Breast epithelium (tissue), 4 donors: ENCODE measurements at regions not wholly inside any gene's neighbourhood (a gene's known extent, or its start where the extent isn't known, plus 50 kb on each side); places are given as distances from the start of the nearest gene placed in this dataset.

Source experiments
- DNase-seq, 2 donors: peaks; one replicate each; pipeline ENCODE4 v3.0.0-alpha.2; 2019; ENCODE audit warnings: low spot score in 2 of 2
- H3K27ac ChIP-seq, 2 donors: fragments of 200-600 bp; sonication (generic) in 1 of 2; one replicate each; pipeline ENCODE4 v1.5.1; 2016 to 2019; ENCODE audit warnings: mild to moderate bottlenecking in 1 of 2
- H3K27me3 ChIP-seq, 2 donors: fragments of 200-600 bp; sonication (generic) in 1 of 2; one replicate each; pipeline versions ENCODE4 v1.5.1 to v1.6.0; 2017 to 2019; ENCODE audit warnings: control low read depth in 1 of 2, mild to moderate bottlenecking in 1 of 2
- H3K36me3 ChIP-seq: fragments of 200-600 bp; one replicate; pipeline ENCODE4 v1.5.1; 2019
- H3K4me1 ChIP-seq, 2 donors: fragments of 200-600 bp; sonication (generic); one replicate each; pipeline ENCODE4 v1.5.1; 2016 to 2019; ENCODE audit warnings: control low read depth in 1 of 2
- H3K4me3 ChIP-seq, 3 donors: fragments of 200-600 bp; sonication (generic); 1 replicate in 2 of 3; 2 replicates in 1 of 3; pipeline ENCODE4 v1.5.1; 2016 to 2019; ENCODE audit warnings: mild to moderate bottlenecking in 3 of 3, moderate library complexity in 2 of 3
- H3K9me3 ChIP-seq, 2 donors: fragments of 200-600 bp; sonication (generic) in 1 of 2; one replicate each; pipeline ENCODE4 v1.5.1; 2016 to 2019; ENCODE audit warnings: control low read depth in 1 of 2
- POLR2A ChIP-seq: fragments of 450-650 bp; IDR thresholded peaks from one replicate; pipeline ENCODE4 v1.6.1; 2016; ENCODE audit warnings: antibody characterized with exemption, mild to moderate bottlenecking, moderate library complexity
- POLR2AphosphoS5 ChIP-seq, 3 donors: sonication (generic); formaldehyde crosslinking; IDR thresholded peaks; one replicate each; pipeline ENCODE4 v1.6.1; 2017; ENCODE audit warnings: antibody characterized with exemption in 3 of 3
- intact Hi-C: fragments of 100-400 bp; cut with DNase I; formaldehyde crosslinking; loops from one replicate; pipeline ENCODE4 v1.15.1; 2023; ENCODE audit warnings: low total_unique reads
- TF ChIP-seq, protein P1 (sequence below), 3 donors: fragments of 450-650 bp; IDR thresholded peaks; one replicate each; pipeline ENCODE4 v1.5.1; 2016 to 2017; ENCODE audit warnings: antibody characterized with exemption in 3 of 3, mild to moderate bottlenecking in 3 of 3, moderate library complexity in 3 of 3

DNA sequence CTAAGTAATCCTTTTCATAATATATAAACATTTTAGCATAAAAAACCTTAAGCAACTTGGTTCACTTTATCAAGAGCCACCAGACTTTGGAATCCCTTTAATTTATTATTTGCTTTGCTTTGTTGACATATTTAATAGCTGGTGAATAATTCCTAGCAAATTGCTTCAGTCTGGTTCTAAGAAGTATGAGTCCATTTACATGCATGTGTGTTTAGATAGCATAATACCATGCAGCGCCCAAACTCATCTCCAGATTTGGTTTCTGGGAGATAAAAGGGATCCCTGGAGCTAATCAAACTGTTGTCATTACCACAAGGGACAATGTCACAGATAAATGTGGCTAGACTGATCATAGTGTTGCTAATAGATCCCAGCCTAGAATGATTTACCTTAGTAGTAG, 111.8 kb downstream of the TMEM144 start:
- no peaks in the 10 kb centered on the region for H3K4me1 ChIP-seq
- no peaks in the 10 kb centered on the region for H3K9me3 ChIP-seq
- no peaks in the 10 kb centered on the region for H3K27me3 ChIP-seq
- intact Hi-C loops = no loop called here
- H3K36me3 ChIP-seq = no peaks in the 10 kb centered on the region
- no peak for DNase-seq
- no peak for TF ChIP-seq POLR2A
- H3K4me3 ChIP-seq = no peak overlapping the region
- no peak overlapping the region for H3K27ac ChIP-seq

DNA sequence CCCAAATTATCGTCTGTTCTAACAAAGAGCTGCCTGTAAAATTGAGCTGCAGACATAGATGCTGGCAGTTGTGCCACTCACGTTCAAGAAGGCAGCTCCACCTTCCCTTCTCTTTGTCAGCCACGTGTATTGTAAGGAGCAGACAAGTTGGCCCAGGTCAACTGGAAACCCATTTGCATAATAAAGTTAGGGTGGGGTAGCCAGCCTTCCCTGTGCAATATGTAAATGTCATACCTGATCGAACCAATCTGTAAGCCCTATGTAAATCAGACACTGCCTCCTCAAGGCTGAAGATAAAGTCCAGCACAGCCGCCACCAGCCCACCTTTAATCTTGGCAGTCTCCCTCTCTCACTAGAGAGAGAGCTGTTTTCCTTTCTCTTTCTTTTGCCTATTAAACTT, 117.2 kb downstream of the TMEM144 start:
- H3K4me3 ChIP-seq = no peak overlapping the region
- H3K27me3 ChIP-seq = no peaks in the 10 kb centered on the region
- H3K4me1 ChIP-seq = no peaks in the 10 kb centered on the region
- intact Hi-C loops = no loop called here
- no peak overlapping the region for H3K27ac ChIP-seq
- TF ChIP-seq, protein P1, sequence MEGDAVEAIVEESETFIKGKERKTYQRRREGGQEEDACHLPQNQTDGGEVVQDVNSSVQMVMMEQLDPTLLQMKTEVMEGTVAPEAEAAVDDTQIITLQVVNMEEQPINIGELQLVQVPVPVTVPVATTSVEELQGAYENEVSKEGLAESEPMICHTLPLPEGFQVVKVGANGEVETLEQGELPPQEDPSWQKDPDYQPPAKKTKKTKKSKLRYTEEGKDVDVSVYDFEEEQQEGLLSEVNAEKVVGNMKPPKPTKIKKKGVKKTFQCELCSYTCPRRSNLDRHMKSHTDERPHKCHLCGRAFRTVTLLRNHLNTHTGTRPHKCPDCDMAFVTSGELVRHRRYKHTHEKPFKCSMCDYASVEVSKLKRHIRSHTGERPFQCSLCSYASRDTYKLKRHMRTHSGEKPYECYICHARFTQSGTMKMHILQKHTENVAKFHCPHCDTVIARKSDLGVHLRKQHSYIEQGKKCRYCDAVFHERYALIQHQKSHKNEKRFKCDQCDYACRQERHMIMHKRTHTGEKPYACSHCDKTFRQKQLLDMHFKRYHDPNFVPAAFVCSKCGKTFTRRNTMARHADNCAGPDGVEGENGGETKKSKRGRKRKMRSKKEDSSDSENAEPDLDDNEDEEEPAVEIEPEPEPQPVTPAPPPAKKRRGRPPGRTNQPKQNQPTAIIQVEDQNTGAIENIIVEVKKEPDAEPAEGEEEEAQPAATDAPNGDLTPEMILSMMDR (IDR thresholded peaks at IDR 0.05) = no peak
- TF ChIP-seq POLR2A = no peak
- no peak for TF ChIP-seq POLR2AphosphoS5 (IDR thresholded peaks at IDR 0.05)
- DNase-seq = no peak
- no peaks in the 10 kb centered on the region for H3K9me3 ChIP-seq
- no peaks in the 10 kb centered on the region for H3K36me3 ChIP-seq

DNA sequence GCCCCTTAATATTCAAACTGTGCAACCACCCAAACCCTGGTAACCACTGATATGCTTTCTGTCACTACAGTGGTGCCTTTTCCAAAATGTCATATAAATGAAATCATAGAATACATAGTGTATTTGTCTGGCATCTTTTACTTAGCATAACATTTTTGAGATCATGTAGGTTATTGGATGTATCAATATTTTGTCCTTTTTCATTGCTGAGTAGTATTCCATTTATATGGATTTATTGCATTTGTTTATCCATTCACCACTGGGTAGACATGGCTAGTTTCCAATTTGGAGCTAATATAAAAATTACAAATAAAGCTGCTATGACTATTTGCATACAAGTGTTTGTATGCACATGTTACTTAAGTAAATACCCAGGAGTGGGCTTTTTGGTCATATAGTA, 121.6 kb downstream of the TMEM144 start:
- H3K4me3 ChIP-seq = no peak overlapping the region
- intact Hi-C loops = no loop called here
- TF ChIP-seq POLR2A = no peak
- TF ChIP-seq, protein P1 (IDR thresholded peaks at IDR 0.05) = no peak
- no peak for TF ChIP-seq POLR2AphosphoS5 (IDR thresholded peaks at IDR 0.05)
- H3K36me3 ChIP-seq = no peaks in the 10 kb centered on the region
- H3K9me3 ChIP-seq = no peaks in the 10 kb centered on the region
- H3K4me1 ChIP-seq = no peaks in the 10 kb centered on the region
- no peaks in the 10 kb centered on the region for H3K27me3 ChIP-seq
- no peak for DNase-seq
- H3K27ac ChIP-seq = no peak overlapping the region

DNA sequence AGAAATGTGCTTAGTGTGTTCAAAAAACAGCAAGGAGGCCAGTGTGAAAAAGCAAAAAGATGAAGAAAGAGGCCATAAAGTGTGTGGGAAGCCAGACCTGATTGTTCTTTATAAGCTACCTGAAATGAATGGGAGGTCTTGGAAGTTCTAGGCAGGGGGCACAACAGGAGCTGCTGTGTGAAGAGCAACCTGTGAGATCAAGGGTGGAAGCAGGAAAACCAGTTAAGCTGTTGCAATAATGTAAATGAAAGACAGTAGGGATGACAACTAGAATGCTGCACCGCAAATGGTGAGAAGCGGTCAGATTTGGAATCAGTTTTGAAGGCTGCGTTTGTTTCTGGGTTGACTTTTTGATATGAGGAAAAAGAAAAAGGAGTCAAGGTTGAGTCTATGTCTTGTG, 123.5 kb downstream of the TMEM144 start:
- no peak for DNase-seq
- no peak overlapping the region for H3K27ac ChIP-seq
- no peaks in the 10 kb centered on the region for H3K36me3 ChIP-seq
- intact Hi-C loops = no loop called here
- H3K27me3 ChIP-seq = no peaks in the 10 kb centered on the region
- TF ChIP-seq POLR2AphosphoS5 (IDR thresholded peaks at IDR 0.05) = no peak
- TF ChIP-seq POLR2A = no peak
- TF ChIP-seq, protein P1 (IDR thresholded peaks at IDR 0.05) = no peak
- H3K4me1 ChIP-seq = no peaks in the 10 kb centered on the region
- no peaks in the 10 kb centered on the region for H3K9me3 ChIP-seq
- H3K4me3 ChIP-seq = no peak overlapping the region

DNA sequence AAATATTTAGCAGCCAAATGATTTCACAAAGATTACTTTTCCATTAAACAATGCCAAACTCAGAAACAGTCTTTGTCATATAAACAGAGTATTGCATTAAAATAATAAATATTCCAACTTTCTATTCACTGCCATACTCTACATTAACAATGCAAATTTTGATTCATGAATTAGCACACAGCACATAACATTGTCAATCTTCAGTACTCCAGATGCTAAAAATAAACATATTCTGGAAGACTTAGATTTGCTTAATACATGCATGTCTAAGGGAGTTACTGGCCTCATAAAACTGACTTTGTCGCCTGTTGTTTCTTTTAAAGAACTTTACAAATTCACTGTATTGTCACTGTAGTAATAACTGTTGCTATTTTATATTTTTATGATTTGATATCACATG, 131.6 kb downstream of the TMEM144 start:
- TF ChIP-seq, protein P1 (IDR thresholded peaks at IDR 0.05) = no peak
- TF ChIP-seq POLR2A = no peak
- no peak for TF ChIP-seq POLR2AphosphoS5 (IDR thresholded peaks at IDR 0.05)
- Histone ChIP-seq H3K9me3 (no peaks in the 10 kb centered on the region), H3K36me3 (no peaks in the 10 kb centered on the region), H3K4me1 (no peaks in the 10 kb centered on the region), H3K27ac (no peak overlapping the region), H3K4me3 (no peak overlapping the region), H3K27me3 (no peaks in the 10 kb centered on the region)
- DNase-seq = no peak
- intact Hi-C loops = no loop called here

DNA sequence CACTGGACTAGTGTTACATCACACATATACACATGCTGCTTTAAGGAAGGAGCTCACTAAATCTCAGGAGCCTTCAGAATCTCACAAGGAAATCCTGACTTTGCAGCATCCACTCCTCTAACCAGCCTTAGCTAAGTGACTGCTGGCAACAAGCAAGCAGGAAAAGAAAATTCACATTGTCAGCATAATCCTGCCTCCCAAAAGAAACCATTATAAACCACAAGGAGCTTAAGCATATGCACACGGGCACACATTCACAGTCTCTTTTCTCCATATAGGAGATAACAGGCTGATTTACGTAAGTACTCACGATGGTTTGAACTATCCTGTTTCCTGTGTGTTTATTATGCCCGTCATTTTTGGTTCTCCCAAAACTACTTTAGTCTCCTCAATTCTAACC, 136.3 kb downstream of the TMEM144 start:
- Histone ChIP-seq H3K27me3 (no peaks in the 10 kb centered on the region), H3K4me3 (no peak overlapping the region), H3K4me1 (no peaks in the 10 kb centered on the region), H3K9me3 (no peaks in the 10 kb centered on the region), H3K27ac (no peak overlapping the region), H3K36me3 (no peaks in the 10 kb centered on the region)
- TF ChIP-seq POLR2AphosphoS5 (IDR thresholded peaks at IDR 0.05) = no peak
- TF ChIP-seq, protein P1 (IDR thresholded peaks at IDR 0.05) = no peak
- TF ChIP-seq POLR2A = no peak
- DNase-seq = no peak
- intact Hi-C loops = no loop called here
